HG03565 (cell line): ENCODE measurements at regions not wholly inside any gene's neighbourhood (a gene's known extent, or its start where the extent isn't known, plus 50 kb on each side); places are given as distances from the start of the nearest gene placed in this dataset.

ENCODE experiments used
- ATAC-seq: cut with Tn5 transposase; IDR thresholded peaks from one replicate; pipeline ENCODE4 v1.9.1; 2021; ENCODE audit warnings: mild to moderate bottlenecking, moderate library complexity; ENCODE audit not compliant: unreplicated experiment

DNA sequence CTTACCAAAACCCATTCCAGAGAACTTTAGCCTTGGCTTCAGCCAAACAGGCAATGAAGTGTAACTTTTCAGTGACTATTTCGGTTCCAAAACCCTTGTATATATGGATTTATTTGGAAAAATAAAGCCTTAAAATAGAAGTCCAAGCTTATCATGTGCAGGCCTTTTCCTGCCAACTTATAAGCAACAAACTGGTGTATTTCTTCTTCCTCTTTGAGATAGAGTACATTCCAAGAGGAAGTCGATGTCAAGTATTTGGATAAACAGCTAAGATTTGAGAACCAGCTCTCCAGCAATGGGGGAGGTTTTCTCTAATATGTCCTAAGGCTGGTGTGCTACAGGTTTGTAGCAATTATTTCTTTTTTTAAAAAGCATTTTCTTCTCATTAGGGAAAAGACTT, 407.8 kb downstream of the DUSP10 start:
- ATAC-seq = no peak

DNA sequence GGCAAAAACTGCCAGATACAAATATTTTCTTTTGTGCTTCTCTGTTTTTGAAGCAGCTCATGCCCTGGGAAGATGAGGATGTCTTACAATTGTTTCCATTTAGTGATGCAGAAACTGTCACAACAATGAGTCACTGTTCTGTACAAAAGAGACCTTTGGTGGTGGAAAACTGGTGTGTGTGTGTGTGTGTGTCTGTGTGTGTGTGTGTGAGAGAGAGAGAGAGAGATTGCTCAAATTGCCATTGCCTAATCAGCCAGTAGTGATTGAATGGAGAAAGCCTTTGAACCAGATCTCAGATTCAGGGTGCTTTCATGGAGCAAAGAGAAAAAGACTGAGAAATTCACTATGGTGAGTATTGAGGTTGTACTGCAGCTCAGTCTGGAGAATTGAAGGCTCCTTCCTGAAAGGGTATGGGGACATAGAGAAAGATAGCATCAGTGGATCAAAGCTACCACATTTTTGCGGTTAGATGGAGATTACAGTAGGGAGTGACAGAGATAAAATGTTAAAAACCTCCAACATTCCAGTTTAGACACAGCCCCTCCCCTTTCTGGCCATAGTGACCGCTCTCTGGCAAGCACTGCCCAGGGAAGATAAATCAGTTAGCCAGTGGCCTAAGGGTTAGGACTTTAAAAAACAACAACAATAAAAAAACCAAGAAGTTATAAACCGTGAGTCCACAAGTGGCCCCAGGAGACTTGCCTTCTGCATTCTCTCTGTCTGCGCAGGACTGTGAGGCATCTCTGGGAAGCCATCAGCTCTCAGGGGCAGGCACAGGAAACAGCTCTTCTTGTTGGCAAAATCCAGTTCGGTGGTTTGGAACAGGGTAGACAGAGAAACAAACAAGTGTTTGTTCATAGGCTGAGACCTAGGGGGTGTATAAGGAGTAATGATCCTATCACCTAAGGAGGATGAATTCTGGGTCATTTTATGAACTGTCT, 406.5 kb downstream of the DUSP10 start:
- no peak for ATAC-seq

DNA sequence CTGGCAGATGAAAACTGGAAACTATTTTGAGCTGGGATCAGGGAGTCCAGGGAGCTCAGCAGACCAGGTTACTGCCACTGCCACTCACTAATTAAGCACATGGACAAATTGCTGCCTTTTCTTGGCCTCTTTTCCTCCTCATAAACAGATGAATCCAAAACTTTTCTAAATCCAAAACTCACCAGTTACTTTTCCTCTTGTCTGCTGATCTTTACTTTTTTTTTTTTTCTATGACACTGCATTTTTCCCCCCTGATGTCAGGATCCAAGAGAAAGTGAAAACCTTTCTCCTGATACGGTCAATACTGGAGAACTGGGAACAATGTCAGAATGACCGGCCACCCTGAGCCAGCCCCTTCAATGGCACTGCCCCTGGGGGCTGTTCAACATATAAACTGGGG, 405.8 kb downstream of the DUSP10 start:
- no peak for ATAC-seq

DNA sequence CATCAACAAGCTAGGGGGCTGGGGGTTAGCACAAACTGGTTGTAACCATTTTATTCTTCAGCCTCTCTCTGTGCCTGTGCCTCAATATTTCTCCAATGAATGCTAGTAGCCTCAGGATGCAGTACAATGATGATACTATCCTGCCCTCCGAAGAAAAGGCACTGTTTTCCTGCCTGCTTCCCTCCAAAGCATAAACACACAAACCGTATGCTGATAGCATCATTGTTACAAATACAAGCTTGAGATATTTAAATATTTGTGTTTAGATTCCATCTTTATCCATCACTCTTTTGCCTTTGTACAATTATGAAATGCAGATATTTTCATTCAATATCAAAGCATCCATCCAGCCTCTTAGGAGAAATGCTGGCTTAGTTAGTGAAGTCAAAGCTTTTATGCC, 404.8 kb downstream of the DUSP10 start:
- ATAC-seq = no peak

DNA sequence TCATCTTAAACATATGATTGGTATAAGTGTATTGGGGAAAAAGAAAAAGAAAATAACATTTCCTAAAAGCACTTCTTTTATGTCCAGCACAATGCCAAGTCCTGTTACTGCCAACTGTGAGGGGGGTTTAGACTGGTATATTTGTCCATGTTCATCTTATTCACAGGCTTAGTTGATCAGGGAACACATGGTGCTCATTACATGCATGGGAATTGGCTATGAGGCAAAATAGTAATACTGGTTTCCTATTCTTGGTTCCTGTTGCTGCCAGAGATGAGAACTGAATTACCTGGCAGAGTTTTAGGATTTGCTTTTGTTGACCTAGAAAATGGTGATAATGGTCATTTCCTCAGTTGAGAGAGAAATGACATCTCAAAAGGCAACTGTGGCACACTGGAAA, 398.8 kb downstream of the DUSP10 start:
- ATAC-seq = no peak

DNA sequence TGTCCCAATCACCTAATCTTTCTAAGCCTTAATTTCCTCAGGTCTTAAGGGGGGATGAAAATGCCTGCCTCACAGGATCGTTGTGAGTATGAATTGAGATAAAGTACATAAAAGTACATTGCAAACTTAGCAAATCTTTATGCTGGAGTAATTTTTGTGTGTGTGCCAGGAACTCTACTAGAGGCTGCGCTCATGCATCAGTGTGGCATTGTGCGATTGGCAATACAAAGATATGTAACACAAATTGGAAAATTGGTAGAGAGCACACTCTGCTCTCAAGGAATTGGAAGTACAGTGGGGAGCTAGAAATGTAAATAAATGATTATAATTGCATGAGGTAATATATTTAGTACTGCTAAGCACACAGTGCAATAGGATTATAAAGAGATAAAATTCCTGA, 398.3 kb downstream of the DUSP10 start:
- ATAC-seq = no peak

DNA sequence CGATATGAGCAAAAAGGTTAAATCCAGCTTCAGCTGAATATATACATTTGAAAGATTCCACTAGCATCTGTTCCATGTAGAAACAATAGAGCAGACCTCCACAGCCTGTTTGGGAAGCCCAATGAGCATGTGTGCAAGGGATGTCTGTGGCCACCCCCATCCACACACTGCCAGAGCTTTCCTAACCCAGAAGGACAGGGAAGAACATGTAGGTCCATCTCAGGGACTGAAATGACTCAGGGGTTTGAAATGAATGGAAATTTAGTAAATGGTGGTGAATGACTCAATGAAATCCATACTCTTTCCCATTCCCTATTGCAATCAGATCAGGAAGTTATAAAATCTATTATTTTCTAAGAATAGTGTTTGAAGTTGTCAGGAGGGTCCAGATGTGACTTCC, 397.2 kb downstream of the DUSP10 start:
- no peak for ATAC-seq

DNA sequence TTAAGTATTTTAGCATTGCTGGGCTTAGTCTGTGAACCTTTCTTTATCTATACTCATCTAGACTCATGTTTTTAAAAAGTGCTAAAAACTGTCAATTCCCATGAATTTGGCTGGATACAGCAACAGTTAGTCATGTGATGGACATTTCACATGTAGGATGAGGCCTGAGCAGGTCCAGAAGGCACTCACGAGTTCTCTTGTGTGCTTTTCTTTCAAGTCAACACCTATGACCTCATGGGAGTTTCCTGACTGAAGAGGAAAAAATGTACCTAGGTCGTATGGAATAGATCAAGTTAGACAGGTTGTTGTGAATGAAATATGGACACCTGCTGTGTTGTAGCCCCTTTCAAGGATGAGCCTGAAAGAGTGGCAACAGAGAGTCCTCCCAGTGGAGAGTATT, 394.2 kb downstream of the DUSP10 start:
- no peak for ATAC-seq

DNA sequence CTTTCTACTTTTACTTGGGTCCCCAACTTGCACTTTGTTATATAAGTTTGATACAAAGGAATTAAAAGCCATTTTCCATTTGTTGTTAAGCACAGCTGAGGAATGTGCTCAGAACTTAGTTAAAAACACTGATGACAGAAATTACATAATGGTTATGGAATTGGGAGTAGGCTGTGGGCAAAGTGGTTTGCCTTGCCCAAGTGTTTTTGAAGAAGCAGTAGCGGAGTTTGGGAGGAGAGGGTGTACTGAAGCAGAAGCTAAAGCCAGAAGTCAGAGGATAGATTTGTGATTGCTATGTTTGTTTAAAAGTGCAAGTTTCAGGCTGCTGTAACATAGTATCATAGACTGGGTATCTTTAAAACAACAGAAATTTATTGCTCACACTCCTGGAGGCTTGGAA, 391.8 kb downstream of the DUSP10 start:
- no peak for ATAC-seq

DNA sequence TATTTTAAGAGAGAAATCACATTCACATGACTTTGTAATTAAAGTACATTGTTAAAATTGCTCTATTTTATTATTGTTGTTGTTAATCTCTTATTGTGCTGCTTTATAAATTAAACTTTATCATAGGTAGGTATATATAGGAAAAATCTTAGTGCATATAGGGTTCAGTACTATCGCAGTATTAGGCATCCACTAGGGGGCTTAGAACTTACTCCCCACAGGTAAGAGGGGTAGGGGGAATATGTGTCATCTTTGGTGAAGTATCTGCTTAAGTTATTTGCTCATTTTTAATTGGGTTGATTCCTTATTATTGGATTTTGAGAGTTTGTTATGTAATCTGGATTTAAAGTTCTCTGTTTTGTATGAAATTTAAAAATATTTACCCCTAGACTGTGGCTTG, 385.2 kb downstream of the DUSP10 start:
- no peak for ATAC-seq

DNA sequence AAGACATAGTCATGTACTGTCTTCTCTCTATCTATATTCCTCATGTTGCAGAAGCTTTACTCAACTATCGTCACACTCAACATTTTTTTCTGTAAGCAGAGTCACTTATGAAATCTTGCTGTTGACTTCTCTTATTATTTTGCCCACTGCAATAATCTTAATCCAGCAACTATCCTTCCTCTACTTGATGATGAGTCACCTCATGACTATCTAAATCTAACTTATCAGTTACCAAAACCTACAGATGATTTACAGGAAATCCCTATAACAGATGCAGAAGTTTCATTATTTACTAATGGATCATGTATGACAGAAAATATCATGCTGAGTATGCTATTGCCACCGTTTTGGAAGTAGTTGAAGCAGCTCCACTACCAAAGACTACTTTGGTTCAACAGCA, 378.9 kb downstream of the DUSP10 start:
- no peak for ATAC-seq

DNA sequence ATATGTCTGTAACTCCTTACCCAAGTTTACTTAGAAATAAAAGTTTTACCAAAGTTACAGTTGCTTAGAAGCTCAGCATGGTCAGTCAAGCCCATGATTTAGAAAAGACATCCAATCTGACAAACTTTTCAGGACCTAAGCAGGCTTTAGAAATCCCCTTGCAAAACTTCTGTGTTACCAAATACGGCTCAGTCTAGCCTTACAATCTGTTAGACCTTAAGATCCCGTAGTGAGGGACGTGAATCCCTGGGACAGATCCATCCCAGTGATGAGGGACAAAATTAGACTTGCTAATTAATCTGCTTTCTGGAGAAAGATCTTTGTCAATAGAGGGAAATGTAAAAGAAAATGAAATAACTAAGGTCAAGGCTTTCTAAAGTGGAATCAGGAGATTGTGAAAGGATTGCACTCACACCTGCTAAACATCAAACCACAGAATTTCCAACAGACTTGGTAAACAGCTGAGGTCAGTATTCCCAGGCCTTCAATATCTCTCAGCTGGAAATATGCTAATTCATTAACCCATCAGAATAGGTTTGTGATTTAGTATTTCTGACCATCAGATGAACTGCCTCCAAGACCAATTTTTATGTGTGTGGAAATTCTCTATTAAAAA, 375.3 kb downstream of the DUSP10 start:
- no peak for ATAC-seq

DNA sequence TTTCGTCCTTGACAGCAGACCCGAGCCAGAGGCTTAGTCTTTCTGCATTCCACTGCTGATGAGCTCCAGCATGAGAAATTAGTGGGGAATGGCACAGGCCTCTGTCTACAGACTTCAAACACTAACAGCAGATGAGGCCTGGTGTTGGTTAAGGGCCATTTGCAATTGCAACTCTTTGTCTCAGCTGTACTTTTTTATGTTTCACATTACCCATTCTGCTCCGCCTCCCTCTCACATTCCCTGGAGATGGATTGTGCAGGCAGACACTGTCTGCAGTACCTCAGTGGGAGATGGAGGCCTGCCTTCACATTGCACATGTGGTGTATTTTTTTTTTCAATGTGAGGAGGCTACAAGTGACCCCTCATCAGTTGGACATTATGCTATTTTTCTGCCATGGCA, 370.2 kb downstream of the DUSP10 start:
- no peak for ATAC-seq

DNA sequence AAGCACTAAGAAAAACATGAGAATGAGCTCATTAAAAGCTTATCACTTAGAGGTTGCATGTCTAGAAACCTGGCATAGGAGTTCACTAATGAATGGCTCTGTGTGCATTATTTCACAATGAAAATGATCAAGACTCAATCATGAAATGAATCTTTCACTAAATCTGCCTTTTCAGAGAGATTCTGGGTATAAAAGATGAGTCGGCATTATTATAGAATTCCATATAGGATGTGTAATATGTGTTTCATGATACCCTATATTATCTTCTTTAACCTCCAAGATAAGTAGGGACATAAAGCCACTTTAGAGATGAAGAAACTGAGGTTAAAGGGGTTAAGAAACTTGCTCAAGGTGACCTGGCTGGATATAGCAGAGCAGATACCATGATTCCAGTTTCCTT, 368.1 kb downstream of the DUSP10 start:
- ATAC-seq = no peak

DNA sequence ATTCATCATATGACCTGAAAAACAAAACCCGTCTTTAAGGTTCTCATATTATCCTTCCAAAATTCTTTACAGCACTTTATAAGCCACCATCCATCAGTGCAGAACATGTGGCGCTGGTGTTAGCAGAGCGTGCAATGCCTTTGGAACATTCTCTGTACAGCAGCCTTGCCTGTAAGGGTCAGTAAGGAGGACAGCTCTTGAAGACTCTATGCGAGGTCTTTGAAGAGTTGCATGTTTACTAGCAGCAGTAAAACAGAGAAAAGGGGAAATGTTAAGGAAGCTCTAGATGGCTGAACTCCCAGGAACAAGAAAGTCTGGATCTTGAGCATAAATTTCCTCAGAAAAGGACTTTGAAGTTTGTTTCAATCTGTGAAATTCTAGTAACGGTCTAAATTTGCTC, 365.6 kb downstream of the DUSP10 start:
- no peak for ATAC-seq

DNA sequence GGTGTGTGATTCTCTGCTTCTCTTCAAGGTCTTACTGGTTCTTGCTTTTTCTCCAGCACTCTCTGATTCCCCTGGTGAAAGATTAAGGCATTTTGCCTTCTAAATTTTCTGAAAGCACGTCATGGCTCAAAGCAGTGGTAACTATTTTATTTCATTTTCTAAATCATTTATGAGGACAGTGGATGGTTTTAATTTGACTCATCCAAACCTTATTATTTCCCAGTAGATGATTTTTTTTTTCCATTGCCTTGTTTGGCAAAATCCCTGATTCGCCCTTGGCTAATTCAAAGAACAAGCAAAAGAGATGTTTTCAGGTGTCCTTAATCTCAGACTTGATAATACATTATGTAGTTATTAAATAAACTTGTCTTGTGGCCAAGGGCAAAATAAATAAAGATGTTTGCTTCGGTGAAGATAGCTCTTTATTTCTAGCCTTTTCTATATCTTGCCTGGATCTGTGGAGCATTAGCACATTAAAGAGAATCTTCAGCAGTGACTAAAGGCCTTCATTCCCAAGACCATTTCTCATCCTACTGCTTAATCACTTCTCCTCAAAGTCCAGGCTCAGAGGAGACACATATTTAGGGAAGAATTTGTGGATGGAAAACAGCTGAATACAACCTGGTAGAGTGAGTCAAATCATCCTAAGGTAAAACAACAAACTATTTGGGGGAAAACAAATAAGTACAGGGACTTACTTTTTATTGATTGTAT, 359.8 kb downstream of the DUSP10 start:
- ATAC-seq = no peak

DNA sequence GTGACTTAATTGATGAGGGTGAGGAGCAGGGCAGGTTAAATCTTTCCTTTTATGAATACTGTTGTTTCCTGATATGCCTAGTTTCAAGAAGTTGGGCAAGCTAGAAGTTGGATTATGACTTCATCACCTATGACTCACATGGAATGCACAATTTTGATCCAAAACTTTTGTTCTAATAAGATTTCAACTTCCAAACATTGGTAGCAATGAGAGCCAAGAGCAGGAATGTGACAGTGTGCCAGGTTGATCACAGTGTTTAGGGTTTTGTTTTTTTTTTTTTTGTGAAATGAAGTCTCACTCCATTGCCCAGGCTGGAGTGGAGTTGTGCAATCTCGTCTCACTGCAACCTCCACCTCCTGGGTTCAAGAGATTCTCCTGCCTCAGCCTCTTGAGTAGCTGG, 349.4 kb downstream of the DUSP10 start:
- no peak for ATAC-seq

DNA sequence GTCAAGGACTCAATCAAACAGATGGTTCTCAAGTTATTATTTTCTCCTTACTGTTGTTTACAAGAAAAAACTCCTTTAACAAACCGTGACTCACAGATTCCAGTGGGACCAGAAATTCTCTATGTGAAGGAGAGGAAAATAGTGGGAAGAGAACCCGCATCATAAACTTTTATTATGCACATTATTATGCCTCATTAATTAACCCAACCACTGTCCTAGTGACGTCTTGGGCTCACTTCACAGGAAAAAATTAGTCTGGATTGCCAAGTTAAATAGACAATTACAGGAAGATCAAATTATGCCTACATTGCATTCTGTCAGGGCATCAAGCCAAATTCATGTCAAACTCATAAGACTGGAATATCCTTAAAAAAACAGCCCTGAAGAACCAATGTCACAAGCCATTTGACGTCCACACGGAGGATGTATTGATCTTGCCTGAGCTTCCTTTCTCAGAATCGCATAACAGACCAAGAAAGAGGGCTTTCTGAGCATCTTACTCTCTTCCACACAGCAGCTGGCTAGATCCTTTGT, 347.8 kb downstream of the DUSP10 start:
- ATAC-seq = no peak

DNA sequence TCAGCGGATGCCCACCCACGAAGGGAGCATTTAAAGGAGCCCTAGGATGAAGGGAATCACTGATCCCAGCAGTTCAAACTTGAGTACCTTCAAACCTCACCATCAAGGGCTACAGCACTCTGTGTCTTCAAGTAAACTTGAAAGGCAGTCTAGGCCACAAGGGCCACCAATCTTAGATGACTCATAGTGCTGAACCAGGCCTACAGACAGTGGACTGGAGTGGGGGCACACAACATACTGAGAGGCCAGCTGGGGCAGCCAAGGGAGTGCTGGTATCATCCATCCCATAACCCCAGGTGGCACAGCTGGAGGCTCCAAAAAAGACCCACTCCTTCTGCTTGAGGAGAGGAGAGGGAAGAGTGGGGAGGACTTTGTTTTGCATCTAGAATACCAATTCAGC, 345.4 kb downstream of the DUSP10 start:
- ATAC-seq = no peak

DNA sequence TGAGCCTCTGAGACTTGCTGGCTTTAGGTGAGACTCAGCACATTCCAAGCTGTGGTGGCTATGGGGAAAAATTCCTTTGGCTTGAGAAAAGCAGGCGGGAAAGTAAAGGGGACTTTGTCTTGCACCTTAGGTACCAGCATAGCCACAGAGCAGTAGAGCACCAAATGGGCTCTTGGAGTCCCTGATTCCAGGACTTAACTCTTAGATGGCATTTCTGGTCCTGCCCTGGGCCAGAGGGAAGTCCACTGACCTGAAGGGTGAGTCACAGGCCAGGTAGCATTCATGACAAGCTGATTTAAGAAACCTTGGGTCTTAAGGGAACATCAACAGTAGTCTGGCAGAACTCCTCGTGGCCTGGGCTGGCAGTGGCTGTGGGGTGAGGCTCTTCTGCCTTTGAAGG, 344.7 kb downstream of the DUSP10 start:
- ATAC-seq = no peak

DNA sequence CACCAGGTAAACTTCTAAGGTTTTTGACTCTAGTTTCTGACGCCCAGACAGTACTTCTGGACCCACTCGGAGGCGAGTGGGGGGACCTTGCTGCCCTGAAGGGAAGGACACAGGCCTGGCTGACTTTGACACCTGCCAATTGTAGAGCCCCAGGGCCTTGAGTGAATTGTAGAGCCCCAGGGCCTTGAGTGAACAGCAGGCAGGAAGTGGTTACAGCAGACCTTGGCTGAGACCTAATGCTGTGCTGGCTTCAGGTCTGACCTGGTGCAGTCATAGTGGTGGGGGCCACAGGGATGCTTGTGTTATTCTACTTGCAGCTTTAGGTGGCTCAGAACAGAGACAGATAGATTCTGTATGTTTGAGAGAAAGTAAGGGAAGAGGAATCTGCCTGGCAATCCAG, 344.3 kb downstream of the DUSP10 start:
- ATAC-seq = no peak

DNA sequence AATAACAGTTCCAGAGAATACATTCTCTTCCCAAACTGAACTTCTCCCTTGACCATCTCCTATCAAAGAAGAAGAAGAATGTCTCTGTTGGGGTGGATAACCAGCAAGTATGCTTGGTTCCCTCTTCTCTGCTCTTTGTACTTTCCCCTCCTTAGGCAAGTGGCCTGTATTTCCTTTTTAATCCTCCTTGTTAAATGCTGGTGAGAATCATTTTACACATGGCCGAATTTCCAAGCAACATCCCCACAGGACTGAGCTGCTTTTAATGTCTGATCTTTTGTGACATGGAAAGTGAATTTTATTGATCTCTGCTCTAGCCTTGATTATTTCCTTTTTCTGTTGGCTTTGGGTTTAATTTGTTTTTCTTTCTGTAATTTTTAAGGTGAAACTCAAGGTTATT, 336.7 kb downstream of the DUSP10 start:
- no peak for ATAC-seq
